ENCODE measurements at regions not wholly inside any gene's neighbourhood (a gene's known extent, or its start where the extent isn't known, plus 50 kb on each side); places are given as distances from the start of the nearest gene placed in this dataset.

- Histone ChIP-seq H2AFZ (replicated peaks; ENCODE audit: low read length, poor library complexity) (no peak overlapping the region), H4K91ac (ENCODE audit: insufficient read depth, low read depth, low read length) (no peak overlapping the region), H3K23ac (ENCODE audit: low read depth, low read length) (no peak overlapping the region), H2BK20ac (ENCODE audit: low read depth, low read length) (no peak overlapping the region), H2AK5ac (ENCODE audit: low read depth, low read length) (no peak overlapping the region), H3K4me3 (ENCODE audit: insufficient read depth, low read depth, low read length) (no peak overlapping the region), H4K5ac (ENCODE audit: low read depth, low read length) (no peak overlapping the region), H4K8ac (ENCODE audit: low read depth in 2 of 2, low read length in 2 of 2) (no peak overlapping the region), H3K79me1 (ENCODE audit: low read depth in 1 of 2, low read length in 2 of 2) (no peaks in the 10 kb centered on the region), H3K27me3 (ENCODE audit: control insufficient read depth, insufficient read depth, low read length) (no peaks in the 10 kb centered on the region), H3K9me1 (ENCODE audit: insufficient read depth, low read length) (no peaks in the 10 kb centered on the region), H3K18ac (ENCODE audit: low read depth, low read length) (no peak overlapping the region), H2BK120ac (ENCODE audit: low read depth, low read length) (no peak overlapping the region), H2BK5ac (ENCODE audit: low read depth, low read length, poor library complexity, severe bottlenecking) (no peak overlapping the region), H3K4ac (ENCODE audit: low read depth, low read length) (no peak overlapping the region), H3K36me3 (ENCODE audit: control insufficient read depth, insufficient read depth, low read length) (no peaks in the 10 kb centered on the region), H3K14ac (replicated peaks; ENCODE audit: low read depth, low read length) (no peak overlapping the region), H3K27ac (ENCODE audit: insufficient read depth, low read length) (no peak overlapping the region), H3K4me1 (ENCODE audit: control insufficient read depth, insufficient read depth, low read length) (no peaks in the 10 kb centered on the region), H2BK15ac (ENCODE audit: low read depth, low read length) (no peak overlapping the region), H3K4me2 (ENCODE audit: low read depth, low read length) (no peak overlapping the region), H3K9me3 (ENCODE audit: control insufficient read depth, insufficient read depth, low read length) (peaks cover 8% of the 10 kb centered on the region), H2AK9ac (replicated peaks; ENCODE audit: low read depth, low read length, poor library complexity) (no peak overlapping the region), H3K56ac (ENCODE audit: extremely low read depth, insufficient read depth, low read length) (no peak overlapping the region), H4K20me1 (ENCODE audit: insufficient read depth, low read length) (no peaks in the 10 kb centered on the region), H3K9ac (ENCODE audit: low read depth, low read length) (no peak overlapping the region)
- intact Hi-C loops (cut with micrococcal nuclease): no loop called here
- ATAC-seq (ENCODE audit: low read depth) (no peak), DNase-seq (no peak)
- BruUV-seq (replicated peaks): no TSS peak
- POLR2A ChIA-PET (ENCODE audit: unreplicated experiment): no interaction called here
- CTCF ChIA-PET: interaction anchor here (0.7 kb wide), 1 partner anchor 1586 kb away, joined by 3 read pairs; no protein-coding TSS in a partner anchor
- dilution Hi-C loops (cut with HindIII; ENCODE audit: low sequenced_read_pairs, unreplicated experiment): no loop called here
- in situ Hi-C loops (cut with MboI; ENCODE audit: low sequenced_read_pairs): no loop called here
- TF ChIP-seq SMC3 (IDR thresholded peaks at IDR 0.05; ENCODE audit: low read depth, low read length): no peak
- TF ChIP-seq MXI1 (IDR thresholded peaks at IDR 0.05; ENCODE audit: borderline replicate concordance, low read depth, low read length): no peak
- TF ChIP-seq POLR2A (IDR thresholded peaks at IDR 0.05; ENCODE audit: low read depth, low read length): no peak
- TF ChIP-seq NFE2L2 (IDR thresholded peaks at IDR 0.05; ENCODE audit: low read depth, low read length): no peak
- TF ChIP-seq RAD21 (IDR thresholded peaks at IDR 0.05; ENCODE audit: low read length): no peak
- no peak for TF ChIP-seq CEBPB (IDR thresholded peaks at IDR 0.05; ENCODE audit: low read depth, low read length)
- no peak for TF ChIP-seq ELK1 (IDR thresholded peaks at IDR 0.05; ENCODE audit: borderline replicate concordance, low read depth, low read length)
- no peak for TF ChIP-seq CTCF (conservative IDR thresholded peaks at IDR 0.05; ENCODE audit: low read depth, low read length)
- no peak for TF ChIP-seq RFX5 (IDR thresholded peaks at IDR 0.05; ENCODE audit: low read depth, low read length)
- TF ChIP-seq BHLHE40 (IDR thresholded peaks at IDR 0.05; ENCODE audit: low read depth, low read length): no peak
- no peak for TF ChIP-seq FOS (IDR thresholded peaks at IDR 0.05; ENCODE audit: low read depth, low read length)
- TF ChIP-seq USF2 (IDR thresholded peaks at IDR 0.05; ENCODE audit: low read depth, low read length): no peak
- TF ChIP-seq CHD1 (IDR thresholded peaks at IDR 0.05; ENCODE audit: low read depth, low read length): no peak
- no peak for TF ChIP-seq MAZ (IDR thresholded peaks at IDR 0.05; ENCODE audit: borderline replicate concordance, low read depth, low read length)
- TF ChIP-seq RCOR1 (IDR thresholded peaks at IDR 0.05; ENCODE audit: insufficient replicate concordance, low read length): no peak
- no peak for TF ChIP-seq MAFK (IDR thresholded peaks at IDR 0.05; ENCODE audit: low read depth, low read length)
These were observed 214.2 kb downstream of the CHRM3 start for GRCh38 chr1:239600588-239600987.

Data from IMR-90 (cell line).